ENCODE measurements at regions not wholly inside any gene's neighbourhood (a gene's known extent, or its start where the extent isn't known, plus 50 kb on each side); places are given as distances from the start of the nearest gene placed in this dataset.
A peak's percentile ranks its signal among the peaks of the same experiment; 100 is the strongest.

DNA sequence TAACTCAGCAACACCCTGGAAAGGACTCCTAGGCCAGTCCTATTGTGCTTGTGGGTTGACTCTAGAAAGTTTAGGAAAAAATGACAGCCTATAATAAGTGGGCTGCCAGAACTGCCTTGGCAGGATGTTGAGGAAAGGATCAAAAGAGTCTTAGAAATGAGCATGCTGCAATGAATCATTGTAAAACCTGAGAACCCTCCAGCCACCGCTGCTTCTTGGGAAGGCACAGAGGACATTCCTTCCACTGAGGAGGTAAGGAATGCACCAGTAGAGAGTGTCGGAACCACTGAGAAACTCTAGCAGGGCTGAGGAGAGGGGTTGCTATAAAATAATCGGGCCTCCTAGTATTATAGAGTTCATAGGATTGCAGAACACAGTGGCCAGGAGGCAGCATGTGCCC, 146.7 kb upstream of the SMIM21 start:
- no peak for DNase-seq

DNA sequence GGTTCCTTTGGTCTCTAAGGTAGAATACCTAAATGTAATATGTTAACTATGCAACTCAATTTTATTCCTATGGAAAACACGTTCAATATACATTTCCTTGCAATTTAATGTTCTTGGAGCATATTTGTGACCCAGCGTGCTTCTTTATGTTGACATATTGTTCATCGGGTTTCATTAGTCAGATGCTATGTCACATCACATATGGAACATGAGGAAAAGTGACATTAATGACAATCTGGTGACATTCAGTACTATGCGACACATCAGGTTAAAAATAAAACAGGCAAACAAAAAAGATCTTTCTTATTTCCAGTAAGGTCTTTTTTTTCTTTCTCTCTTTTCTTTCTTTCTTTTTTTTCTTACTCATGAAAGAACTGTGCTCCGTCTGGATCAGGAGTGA, 135.6 kb upstream of the SMIM21 start:
- DNase-seq: no peak

GRCh38 chr18:75562216-75562615, 134.7 kb upstream of the SMIM21 start:
- no peak for DNase-seq

GRCh38 chr18:75558790-75559189, 131.3 kb upstream of the SMIM21 start:
- DNase-seq: no peak

GRCh38 chr18:75556841-75557240, 129.3 kb upstream of the SMIM21 start:
- no peak for DNase-seq

DNA sequence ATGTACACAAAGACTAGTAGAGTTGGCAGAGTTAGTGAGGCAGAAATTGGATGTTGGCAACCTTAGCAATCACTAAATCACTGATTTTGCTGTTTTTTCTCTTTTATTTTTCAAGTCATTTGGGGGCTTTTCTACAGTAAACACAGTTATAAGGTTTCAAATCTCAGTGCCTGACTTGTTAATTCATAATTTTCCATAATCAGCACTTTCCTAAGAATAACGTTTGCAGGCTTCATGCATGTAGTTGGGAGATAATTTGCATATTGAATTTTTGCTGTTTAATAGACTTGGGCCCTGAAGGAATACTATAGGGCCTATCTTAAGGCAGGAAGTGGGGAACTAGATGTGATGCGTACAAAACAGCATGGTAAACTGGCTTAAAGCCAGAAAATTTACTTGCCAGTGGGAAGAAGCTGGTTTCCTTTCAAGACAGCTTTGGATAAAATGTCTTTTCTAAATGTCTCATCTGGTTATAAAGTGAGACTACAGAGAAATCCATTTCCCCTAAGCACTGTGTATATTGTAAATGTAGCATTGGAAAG, 127.2 kb upstream of the SMIM21 start:
- no peak for DNase-seq

- DNase-seq: no peak
Observed at GRCh38 chr18:75554176-75554575, 126.7 kb upstream of the SMIM21 start.

GRCh38 chr18:75553021-75553420, 125.5 kb upstream of the SMIM21 start:
- DNase-seq: no peak

DNA sequence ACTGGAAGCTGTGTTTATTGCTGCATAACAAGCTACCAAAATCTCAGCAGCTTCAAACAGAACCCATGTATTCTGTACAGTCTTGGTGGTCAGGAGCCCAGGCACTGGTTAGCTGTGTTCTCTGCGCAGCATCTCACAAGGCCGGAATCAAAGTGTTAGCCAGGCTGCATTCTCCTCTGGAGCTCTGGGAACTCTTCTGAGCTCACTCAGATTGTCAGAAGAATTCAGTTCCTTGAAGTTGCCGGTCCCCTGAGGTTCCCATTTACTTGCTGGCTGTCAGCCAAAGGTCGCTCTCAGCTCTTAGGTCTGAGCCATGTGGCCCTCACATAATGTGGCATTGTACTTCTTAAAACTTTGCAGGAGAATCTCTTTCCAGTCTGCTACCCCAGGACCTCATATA, 123.6 kb upstream of the SMIM21 start:
- DNase-seq: peak; percentile 62

DNA sequence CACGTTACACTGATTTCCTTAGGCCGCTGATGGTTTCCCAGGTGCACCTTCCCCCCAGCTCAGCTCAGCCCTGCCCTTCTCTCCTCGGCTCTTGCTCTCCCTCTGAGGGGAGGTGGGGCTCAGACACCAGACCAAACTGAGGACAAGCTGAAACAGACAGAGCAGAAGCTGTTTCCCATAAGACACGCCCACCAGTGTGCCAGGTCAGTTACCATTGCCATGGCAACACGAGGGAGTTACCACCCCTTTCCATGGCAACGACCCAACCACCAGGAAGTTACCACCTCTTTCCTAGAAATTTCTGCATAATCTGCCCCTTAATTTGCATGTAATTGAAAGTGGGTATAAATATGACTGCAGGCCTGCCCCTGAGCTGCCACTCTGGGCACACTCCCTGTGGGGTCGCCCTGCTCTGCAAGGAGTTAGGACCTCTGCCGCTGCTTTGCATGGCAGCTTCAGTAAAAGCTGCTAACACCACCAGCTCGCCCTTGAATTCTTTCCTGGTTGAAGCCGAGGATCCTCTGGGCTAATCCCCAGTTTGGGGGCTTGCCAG, 120.9 kb upstream of the SMIM21 start:
- peak; percentile 61 for DNase-seq

DNA sequence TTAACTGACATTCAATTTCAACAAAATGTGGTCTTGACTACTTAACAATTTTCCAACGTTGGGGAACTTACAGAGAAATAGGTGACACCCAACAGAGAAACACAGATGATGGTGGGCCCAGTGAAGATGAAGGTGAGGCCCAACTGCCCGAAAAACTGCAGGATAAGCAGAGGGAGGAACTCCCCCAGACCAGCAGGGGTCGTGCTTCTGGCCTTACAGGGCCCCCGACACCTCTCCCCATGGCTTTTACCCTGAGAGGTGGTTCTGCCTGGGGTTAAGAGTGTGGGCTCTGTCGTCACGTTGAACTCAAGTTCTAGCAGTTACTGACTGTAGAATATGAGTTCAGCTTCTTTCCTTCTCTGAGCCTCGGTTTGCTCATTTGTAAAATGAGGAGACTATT, 119.5 kb upstream of the SMIM21 start:
- DNase-seq: no peak

DNA sequence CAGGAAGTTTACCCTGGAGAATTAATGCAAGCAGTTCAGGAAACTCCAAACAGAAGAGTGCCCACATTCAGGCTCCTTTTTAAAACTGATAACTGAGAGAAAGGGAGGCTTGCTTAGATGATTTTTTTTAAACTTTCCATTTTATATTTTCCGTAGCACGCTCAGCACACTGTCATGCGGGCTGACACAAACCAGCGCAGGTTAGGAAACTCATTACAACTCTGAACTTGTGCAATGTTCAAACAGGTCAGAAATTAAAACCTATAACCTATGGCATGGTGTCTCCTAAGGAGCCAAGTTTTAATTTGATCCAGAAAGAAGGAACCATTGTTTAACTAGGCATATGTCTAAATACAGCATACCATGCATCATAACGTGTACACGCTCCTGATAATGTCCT, 117.7 kb upstream of the SMIM21 start:
- DNase-seq: no peak

DNA sequence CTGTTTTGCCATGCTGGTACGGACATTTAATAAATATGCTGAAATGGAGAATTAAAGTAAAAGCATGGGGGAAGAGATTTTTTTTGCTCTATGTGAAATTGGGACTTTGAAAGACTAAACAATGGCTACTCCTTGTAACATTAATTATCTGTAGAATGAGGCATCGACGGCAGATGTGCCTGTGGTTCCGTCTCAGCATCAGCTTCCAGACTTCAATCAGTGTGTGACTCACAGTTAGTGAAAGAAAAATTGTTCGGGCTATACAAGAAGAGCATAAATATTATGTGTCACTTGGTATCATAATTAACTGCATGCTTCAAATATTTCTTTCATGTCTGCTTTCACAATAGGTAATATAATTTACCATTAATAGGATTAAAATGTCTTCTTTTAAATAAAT, 117.0 kb upstream of the SMIM21 start:
- no peak for DNase-seq

GRCh38 chr18:75544051-75544481, 116.6 kb upstream of the SMIM21 start:
- no peak for DNase-seq

- DNase-seq: no peak
Observed at GRCh38 chr18:75538727-75539126, 111.2 kb upstream of the SMIM21 start.

GRCh38 chr18:75533950-75534349, 106.4 kb upstream of the SMIM21 start:
- no peak for DNase-seq

DNA sequence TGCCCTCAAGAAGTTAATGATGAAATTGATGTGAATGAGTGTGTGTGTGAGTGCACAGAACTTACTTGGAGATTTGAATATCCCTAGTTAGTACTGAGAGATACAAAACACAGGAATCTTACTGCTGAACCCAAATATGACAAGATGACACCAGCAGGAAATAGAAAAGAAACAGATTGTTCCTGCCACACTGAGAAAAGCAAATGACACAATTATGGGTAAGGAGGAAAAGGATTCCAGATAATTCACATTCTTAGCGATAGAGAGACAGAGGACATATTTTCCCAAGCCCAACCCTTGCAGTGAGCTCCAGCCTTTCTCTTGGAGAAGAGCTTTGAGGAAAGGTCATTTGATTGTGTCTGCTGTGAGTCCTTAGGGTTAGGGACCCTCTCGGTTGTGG, 105.7 kb upstream of the SMIM21 start:
- DNase-seq: no peak

GRCh38 chr18:75531851-75532459, 104.5 kb upstream of the SMIM21 start:
- DNase-seq: no peak

GRCh38 chr18:75531212-75531850, 103.8 kb upstream of the SMIM21 start:
- DNase-seq: no peak

DNA sequence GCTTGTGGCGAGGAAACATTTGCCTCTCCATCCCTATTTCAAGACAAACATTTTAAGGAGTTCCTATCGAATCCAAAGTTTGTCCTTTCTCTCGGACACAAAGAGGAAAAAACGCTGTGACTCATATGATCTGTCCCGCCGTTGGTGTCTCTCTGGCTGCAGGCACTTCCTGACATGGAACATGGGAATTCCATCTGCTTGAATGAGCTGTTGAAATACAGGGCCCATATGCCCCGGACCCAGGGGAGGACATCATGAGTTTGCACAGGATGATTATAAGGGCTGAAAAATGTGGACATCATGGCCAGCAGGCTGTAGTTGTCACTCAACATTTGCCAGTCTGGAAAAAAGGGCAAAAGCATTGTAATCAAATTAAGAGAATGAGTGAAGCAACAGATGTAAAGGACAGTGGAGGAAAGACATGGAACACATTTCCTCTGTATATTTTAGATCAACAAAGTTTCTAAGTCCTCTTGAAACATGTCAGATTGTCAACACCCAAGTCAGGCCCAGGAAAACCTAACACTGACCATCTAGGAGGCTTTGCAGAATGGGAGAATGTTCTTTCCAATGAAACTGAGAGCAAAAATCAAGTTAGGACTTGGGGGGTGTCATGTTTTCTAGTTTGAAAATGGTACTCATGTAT, 103.2 kb upstream of the SMIM21 start:
- no peak for DNase-seq

GRCh38 chr18:75530118-75530517, 102.6 kb upstream of the SMIM21 start:
- no peak for DNase-seq

- no peak for DNase-seq
Observed at GRCh38 chr18:75529394-75529793, 101.9 kb upstream of the SMIM21 start.

GRCh38 chr18:75527848-75528685, 100.6 kb upstream of the SMIM21 start:
- no peak for DNase-seq
